SH-SY5Y (cell line): ENCODE measurements at regions not wholly inside any gene's neighbourhood (a gene's known extent, or its start where the extent isn't known, plus 50 kb on each side); places are given as distances from the start of the nearest gene placed in this dataset.

ENCODE experiments used
- GATA2 ChIP-seq: IDR thresholded peaks from 2 replicates; pipeline ENCODE4 v1.6.1; 2011; ENCODE audit warnings: mild to moderate bottlenecking, low read depth, low read length
- GATA3 ChIP-seq: IDR thresholded peaks from 2 replicates; pipeline ENCODE4 v1.6.1; 2011; ENCODE audit warnings: low read depth, mild to moderate bottlenecking, low read length, moderate library complexity

DNA sequence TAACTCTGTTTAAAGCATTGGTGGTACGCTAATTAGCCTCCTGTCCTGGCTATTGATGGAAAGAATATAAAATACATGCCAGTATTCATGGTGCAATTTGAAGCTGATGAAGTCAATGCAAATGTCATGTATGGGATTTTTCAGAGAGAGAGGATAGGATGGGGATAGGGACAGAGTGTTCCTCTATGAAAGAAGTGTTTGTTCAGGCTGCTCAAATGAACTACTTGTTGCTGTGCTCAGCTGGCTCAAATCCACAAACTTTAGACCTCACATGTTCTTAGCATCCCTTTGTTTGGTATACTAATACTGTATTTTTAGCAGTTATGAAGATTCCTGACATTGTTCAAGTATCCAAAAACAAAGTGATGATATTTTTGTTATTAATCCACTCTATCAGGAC is 116.5 kb downstream of the SLITRK1 start:
- no peak for TF ChIP-seq GATA2
- TF ChIP-seq GATA3 = no peak
